Gastroesophageal sphincter (tissue), 4 donors: ENCODE measurements at regions not wholly inside any gene's neighbourhood (a gene's known extent, or its start where the extent isn't known, plus 50 kb on each side); places are given as distances from the start of the nearest gene placed in this dataset.

Experiments
- ATAC-seq: fragments of 150-250 bp; one replicate; pipeline ENCODE4 v1.9.1; 2016; ENCODE audit warnings: mild to moderate bottlenecking, moderate library complexity
- H3K27ac ChIP-seq, 4 donors: fragments of 200-600 bp; sonication (generic) in 3 of 4; 1 replicate in 3 of 4; 2 replicates in 1 of 4; pipeline ENCODE4 v1.5.1; 2016 to 2019
- H3K27me3 ChIP-seq: fragments of 200-600 bp; sonication (generic); one replicate; pipeline ENCODE4 v1.5.1; 2019
- H3K36me3 ChIP-seq, 2 donors: fragments of 200-600 bp; sonication (generic); one replicate each; pipeline ENCODE4 v1.5.1; 2019; ENCODE audit warnings: control low read depth in 1 of 2
- H3K4me1 ChIP-seq, 3 donors: fragments of 200-600 bp; sonication (generic); 1 replicate in 2 of 3; 2 replicates in 1 of 3; pipeline ENCODE4 v1.5.1; 2016 to 2019; ENCODE audit warnings: control low read depth in 2 of 3
- H3K4me3 ChIP-seq, 2 donors: fragments of 200-600 bp; sonication (generic); one replicate each; pipeline ENCODE4 v1.5.1; 2019; ENCODE audit warnings: mild to moderate bottlenecking in 1 of 2, moderate library complexity in 1 of 2
- H3K9me3 ChIP-seq, 3 donors: fragments of 200-600 bp; sonication (generic); one replicate each; pipeline ENCODE4 v1.5.1; 2017 to 2019; ENCODE audit warnings: control low read depth in 2 of 3
- CTCF ChIP-seq, 4 experiments: fragments of 200-600 bp in 2 of 4; fragments of 450-650 bp in 2 of 4; sonication (generic) in 1 of 4; IDR thresholded peaks; one replicate each; pipeline ENCODE4 v1.5.1; 2017 to 2019; ENCODE audit warnings: antibody characterized with exemption in 4 of 4, mild to moderate bottlenecking in 2 of 4, moderate library complexity in 2 of 4
- EP300 ChIP-seq: sonication (generic); formaldehyde crosslinking; IDR thresholded peaks from one replicate; pipeline ENCODE4 v1.6.1; 2017; ENCODE audit warnings: antibody characterized with exemption, mild to moderate bottlenecking
- POLR2A ChIP-seq, 2 donors: fragments of 450-650 bp; IDR thresholded peaks; one replicate each; pipeline ENCODE4 v1.6.1; 2017; ENCODE audit warnings: antibody characterized with exemption in 2 of 2, mild to moderate bottlenecking in 2 of 2, moderate library complexity in 1 of 2
- POLR2AphosphoS5 ChIP-seq: sonication (generic); formaldehyde crosslinking; IDR thresholded peaks from one replicate; pipeline ENCODE4 v1.6.1; 2017; ENCODE audit warnings: antibody characterized with exemption
- WGBS, 2 donors: methylation state at CpG; one replicate each; pipeline ENCODE4 v1.1.5; 2018; ENCODE audit warnings: low coverage in 1 of 2; 5-methylcytosine and 5-hydroxymethylcytosine counted together

GRCh38 chr5:82624062-82624461 lies 345.9 kb upstream of the RPS23 start:
- Histone ChIP-seq H3K27me3 (no peaks in the 10 kb centered on the region), H3K9me3 (no peaks in the 10 kb centered on the region), H3K4me1 (no peaks in the 10 kb centered on the region), H3K27ac (no peak overlapping the region), H3K4me3 (no peak overlapping the region), H3K36me3 (no peaks in the 10 kb centered on the region)
- no peak for ATAC-seq
- TF ChIP-seq POLR2AphosphoS5 (no peak), POLR2A (IDR thresholded peaks at IDR 0.05) (no peak), EP300 (no peak), CTCF (IDR thresholded peaks at IDR 0.05) (no peak)
- WGBS, 2 donors, result 47% methylated on average over 1 of the region's 1 CpG; no CpG with 5 or more reads in 1 of the 2 donors

- 82 to 83% methylated on average over 6 of the region's 6 CpGs for WGBS, 2 donors
- Histone ChIP-seq H3K9me3 (peaks cover 0 to 3% (median 0%) of the 10 kb centered on the region in 3 donors), H3K4me3 (no peak overlapping the region), H3K36me3 (no peaks in the 10 kb centered on the region), H3K27me3 (no peaks in the 10 kb centered on the region), H3K27ac (no peak overlapping the region), H3K4me1 (no peaks in the 10 kb centered on the region)
- TF ChIP-seq CTCF (IDR thresholded peaks at IDR 0.05), result no peak
- TF ChIP-seq POLR2AphosphoS5, result no peak
- no peak for TF ChIP-seq POLR2A (IDR thresholded peaks at IDR 0.05)
- TF ChIP-seq EP300, result no peak
- ATAC-seq, result no peak
Measured at GRCh38 chr5:82622711-82623514, 344.8 kb upstream of the RPS23 start.

GRCh38 chr5:82622205-82622604 lies 344.1 kb upstream of the RPS23 start:
- peaks cover 0 to 3% (median 0%) of the 10 kb centered on the region in 3 donors for H3K9me3 ChIP-seq
- TF ChIP-seq POLR2AphosphoS5, result no peak
- TF ChIP-seq EP300, result no peak
- no peak for TF ChIP-seq CTCF (IDR thresholded peaks at IDR 0.05)
- no peak for TF ChIP-seq POLR2A (IDR thresholded peaks at IDR 0.05)
- ATAC-seq, result no peak
- no peaks in the 10 kb centered on the region for H3K27me3 ChIP-seq
- H3K4me3 ChIP-seq, result no peak overlapping the region
- no peaks in the 10 kb centered on the region for H3K4me1 ChIP-seq
- 92% methylated on average over 4 of the region's 4 CpGs for WGBS, 2 donors
- no peak overlapping the region for H3K27ac ChIP-seq
- H3K36me3 ChIP-seq, result no peaks in the 10 kb centered on the region

- Histone ChIP-seq H3K36me3 (no peaks in the 10 kb centered on the region), H3K27ac (no peak overlapping the region), H3K4me3 (no peak overlapping the region), H3K4me1 (no peaks in the 10 kb centered on the region), H3K27me3 (no peaks in the 10 kb centered on the region), H3K9me3 (peaks cover 0 to 3% (median 0%) of the 10 kb centered on the region in 3 donors)
- WGBS, 2 donors, result 32 to 55% methylated on average over 3 of the region's 3 CpGs
- ATAC-seq, result no peak
- TF ChIP-seq POLR2AphosphoS5 (no peak), EP300 (no peak), CTCF (IDR thresholded peaks at IDR 0.05) (no peak), POLR2A (IDR thresholded peaks at IDR 0.05) (no peak)
Measured at GRCh38 chr5:82620957-82621600, 342.9 kb upstream of the RPS23 start.
